Left ventricle myocardium superior (tissue), 1 donor: ENCODE measurements at regions not wholly inside any gene's neighbourhood (a gene's known extent, or its start where the extent isn't known, plus 50 kb on each side); places are given as distances from the start of the nearest gene placed in this dataset.

Experiments
- ATAC-seq: fragments of 200-7000 bp; cut with Tn5 transposase; one replicate; pipeline ENCODE4 v1.9.1; 2020; ENCODE audit warnings: mild to moderate bottlenecking, moderate library complexity
- DNase-seq: peaks from one replicate; pipeline ENCODE4 v3.0.0-alpha.2; 2020
- intact Hi-C: fragments of 100-400 bp; cut with micrococcal nuclease; formaldehyde crosslinking; loops from one replicate; pipeline ENCODE4 v1.11.0; 2022
- donor health status: DM: no; HTN: yes; CAD: no; lungs with severe emphysema.

DNA sequence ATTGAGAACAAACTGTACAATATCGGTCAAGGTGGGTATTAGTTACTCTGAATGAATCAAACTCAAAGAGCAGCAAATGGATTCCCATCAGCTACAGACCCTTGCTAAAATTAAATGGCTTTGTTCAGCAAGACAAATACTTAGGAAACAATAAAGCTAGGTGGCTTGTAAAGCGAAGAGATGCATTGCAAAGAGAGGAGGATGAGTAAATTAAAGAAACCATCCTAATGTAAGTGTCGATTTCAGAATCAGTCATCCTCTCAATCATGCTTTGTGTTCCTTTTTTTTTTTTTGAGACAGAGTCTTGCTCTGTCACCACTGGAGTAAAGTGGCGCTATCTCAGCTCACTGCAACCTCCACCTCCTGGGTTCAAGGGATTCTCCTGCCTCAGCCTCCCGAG lies 359.2 kb upstream of the ZNF462 start:
- intact Hi-C loops, result no loop called here
- ATAC-seq, result no peak
- DNase-seq, result no peak

DNA sequence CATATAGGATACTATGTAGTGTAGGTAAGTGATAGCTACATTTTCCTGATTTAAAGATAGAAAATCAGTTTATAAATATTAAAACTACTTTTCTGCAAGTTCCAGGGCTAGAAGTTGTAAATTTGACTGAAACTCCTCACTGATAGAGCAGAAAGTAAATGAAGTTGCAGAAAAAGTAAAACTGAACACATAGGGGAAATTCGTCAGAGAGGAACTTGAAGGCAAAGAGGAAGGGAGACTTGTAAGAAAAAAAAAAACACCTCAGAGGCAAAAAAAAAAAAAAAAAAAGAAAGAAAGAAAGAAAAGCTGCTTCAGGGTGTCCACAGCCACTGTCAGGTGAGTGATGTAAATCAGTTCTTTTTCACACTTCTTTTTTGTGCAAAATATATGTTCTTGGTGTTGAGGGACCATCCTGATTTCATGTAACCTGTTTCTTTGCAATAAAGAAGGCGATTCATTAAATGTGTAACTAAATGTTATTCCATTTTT lies 336.2 kb upstream of the ZNF462 start:
- no peak for ATAC-seq
- intact Hi-C loops, result no loop called here

DNA sequence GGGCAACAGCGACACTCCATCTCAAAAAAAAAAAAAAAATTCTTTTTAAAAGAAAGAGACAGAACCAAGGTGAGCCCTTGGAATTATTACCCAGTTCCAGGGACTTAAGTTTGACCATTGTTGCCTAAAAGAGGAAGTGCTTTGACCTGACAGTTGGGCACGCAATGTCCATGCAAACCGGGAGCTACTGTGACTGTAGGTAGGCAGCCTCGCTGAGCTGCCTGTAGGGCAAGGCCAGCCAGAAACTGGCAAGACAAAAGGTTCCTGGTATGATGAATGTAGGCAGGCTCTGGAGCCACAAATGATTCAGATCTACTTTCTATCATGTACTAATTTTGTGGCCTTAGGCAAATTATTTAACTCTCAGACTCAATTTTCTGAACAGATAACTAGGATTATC lies 334.8 kb upstream of the ZNF462 start:
- no peak for ATAC-seq
- no peak for DNase-seq
- intact Hi-C loops, result no loop called here

More for the DNA sequence above, 336.2 kb upstream of the ZNF462 start:
- no peak for DNase-seq

GRCh38 chr9:106529616-106530015 lies 333.4 kb upstream of the ZNF462 start:
- ATAC-seq, result no peak
- intact Hi-C loops, result no loop called here
- DNase-seq, result no peak

DNA sequence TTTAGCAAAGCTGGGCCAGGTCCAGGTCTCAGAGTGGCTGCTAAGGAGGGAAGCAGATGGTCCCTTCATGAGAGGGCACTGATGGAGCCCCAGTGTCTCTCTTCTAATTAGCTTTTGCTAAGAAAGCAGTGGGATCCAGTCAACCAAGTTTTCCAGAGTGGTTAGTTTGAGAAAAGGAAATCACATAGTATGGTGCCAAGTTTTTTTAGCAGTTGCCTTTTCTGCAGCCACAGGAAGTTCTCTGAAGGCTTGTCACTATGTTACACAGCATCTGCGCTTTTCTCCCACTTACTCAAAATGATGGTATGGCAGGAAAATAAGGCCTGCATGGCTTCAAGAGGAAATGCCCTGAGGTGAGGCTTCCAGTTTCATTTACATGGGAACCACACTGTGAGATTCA lies 331.5 kb upstream of the ZNF462 start:
- DNase-seq (no peak), ATAC-seq (no peak)
- intact Hi-C loops, result no loop called here

- ATAC-seq, result no peak
- intact Hi-C loops, result no loop called here
- no peak for DNase-seq
Measured at GRCh38 chr9:106532306-106533015, 330.5 kb upstream of the ZNF462 start.

DNA sequence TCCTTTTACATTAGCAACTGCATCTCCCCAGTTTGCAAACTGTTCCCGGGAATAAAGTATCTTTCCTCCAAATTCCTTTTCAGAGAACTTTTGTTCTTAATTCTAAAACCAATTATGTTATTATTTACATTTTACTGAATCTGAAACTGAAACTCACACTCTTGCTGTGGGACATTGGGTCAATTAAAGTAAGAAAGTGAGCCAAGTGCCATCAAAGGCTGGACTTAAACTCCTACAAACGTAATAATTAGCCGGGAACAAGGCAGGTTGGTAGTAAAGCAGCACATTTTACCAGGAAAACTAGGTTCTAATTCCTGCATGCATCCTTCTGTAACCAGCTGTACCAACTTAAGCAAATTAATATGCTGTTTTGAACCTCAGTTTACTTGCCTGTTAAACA lies 328.2 kb upstream of the ZNF462 start:
- intact Hi-C loops, result no loop called here
- no peak for DNase-seq

GRCh38 chr9:106535439-106535838 lies 327.5 kb upstream of the ZNF462 start:
- ATAC-seq, result peak; percentile 73
- intact Hi-C loops, result no loop called here
- no peak for DNase-seq

More for the DNA sequence above, 328.2 kb upstream of the ZNF462 start:
- no peak for ATAC-seq

GRCh38 chr9:106557996-106558667 lies 304.8 kb upstream of the ZNF462 start:
- DNase-seq, result no peak
- intact Hi-C loops, result no loop called here
- ATAC-seq, result no peak

GRCh38 chr9:106560540-106560939 lies 302.4 kb upstream of the ZNF462 start:
- intact Hi-C loops, result no loop called here
- ATAC-seq, result no peak
- DNase-seq, result no peak

- intact Hi-C loops, result no loop called here
- no peak for DNase-seq
- ATAC-seq, result no peak
Measured at GRCh38 chr9:106575823-106576222, 287.1 kb upstream of the ZNF462 start.

DNA sequence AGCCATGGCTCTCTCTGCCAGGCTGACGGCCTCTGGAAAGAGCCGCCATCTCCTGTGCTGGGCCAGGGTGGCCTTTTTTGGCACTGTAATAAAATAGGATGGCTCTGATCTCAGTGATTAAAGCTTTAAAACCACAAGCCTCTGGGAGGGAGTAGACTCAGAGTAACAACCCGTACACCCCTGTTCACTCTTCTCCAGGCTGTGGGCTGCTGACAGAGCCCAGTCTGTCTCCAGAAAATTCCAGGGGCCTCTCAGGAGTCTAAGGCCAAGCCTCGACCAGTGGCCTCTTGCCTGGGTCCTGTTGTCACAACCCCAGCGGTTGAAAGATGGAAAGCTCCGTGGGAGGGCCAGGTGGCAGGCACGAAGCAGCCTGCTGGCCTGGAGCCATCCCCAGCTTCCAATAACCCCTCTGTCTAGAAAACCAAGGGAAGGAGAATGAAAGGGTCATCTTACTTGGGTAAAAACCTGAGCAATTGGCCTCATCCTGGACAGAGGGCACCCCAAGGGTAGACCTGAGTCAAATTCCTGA lies 286.7 kb upstream of the ZNF462 start:
- no peak for ATAC-seq
- intact Hi-C loops, result no loop called here
- no peak for DNase-seq

GRCh38 chr9:106577121-106577520 lies 285.8 kb upstream of the ZNF462 start:
- ATAC-seq, result no peak
- intact Hi-C loops, result no loop called here

GRCh38 chr9:106580546-106580945 lies 282.4 kb upstream of the ZNF462 start:
- DNase-seq, result no peak
- intact Hi-C loops, result no loop called here
- ATAC-seq, result no peak

More at GRCh38 chr9:106577121-106577520, 285.8 kb upstream of the ZNF462 start:
- DNase-seq, result no peak

- no peak for DNase-seq
- no peak for ATAC-seq
- intact Hi-C loops, result no loop called here
Measured at GRCh38 chr9:106581973-106582372, 281.0 kb upstream of the ZNF462 start.

- intact Hi-C loops, result no loop called here
- ATAC-seq (no peak), DNase-seq (no peak)
Measured at GRCh38 chr9:106583751-106584150, 279.2 kb upstream of the ZNF462 start.

- intact Hi-C loops, result no loop called here
Measured at GRCh38 chr9:106587042-106587441, 275.9 kb upstream of the ZNF462 start.

DNA sequence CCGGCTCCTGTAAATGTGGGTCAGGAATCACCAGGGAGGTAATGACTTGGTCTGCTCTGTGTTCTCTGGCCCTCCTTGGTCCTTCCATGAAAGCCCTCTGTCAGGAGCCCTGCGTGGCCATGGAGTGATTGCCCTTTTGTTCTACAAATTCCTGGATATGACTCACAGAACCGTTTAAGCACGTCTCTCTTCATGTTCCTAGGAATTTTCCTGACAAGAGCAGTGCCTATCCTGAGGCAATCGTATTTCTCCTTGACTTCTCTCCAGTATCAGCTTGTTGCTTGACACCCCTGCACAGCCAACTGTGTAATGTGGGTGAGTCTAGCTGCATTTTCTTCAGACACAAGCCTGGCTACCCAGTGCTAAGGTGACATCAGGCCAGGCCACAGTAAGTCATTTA lies 274.3 kb upstream of the ZNF462 start:
- ATAC-seq (no peak), DNase-seq (no peak)
- intact Hi-C loops, result no loop called here

More at GRCh38 chr9:106587042-106587441, 275.9 kb upstream of the ZNF462 start:
- ATAC-seq (no peak), DNase-seq (no peak)

DNA sequence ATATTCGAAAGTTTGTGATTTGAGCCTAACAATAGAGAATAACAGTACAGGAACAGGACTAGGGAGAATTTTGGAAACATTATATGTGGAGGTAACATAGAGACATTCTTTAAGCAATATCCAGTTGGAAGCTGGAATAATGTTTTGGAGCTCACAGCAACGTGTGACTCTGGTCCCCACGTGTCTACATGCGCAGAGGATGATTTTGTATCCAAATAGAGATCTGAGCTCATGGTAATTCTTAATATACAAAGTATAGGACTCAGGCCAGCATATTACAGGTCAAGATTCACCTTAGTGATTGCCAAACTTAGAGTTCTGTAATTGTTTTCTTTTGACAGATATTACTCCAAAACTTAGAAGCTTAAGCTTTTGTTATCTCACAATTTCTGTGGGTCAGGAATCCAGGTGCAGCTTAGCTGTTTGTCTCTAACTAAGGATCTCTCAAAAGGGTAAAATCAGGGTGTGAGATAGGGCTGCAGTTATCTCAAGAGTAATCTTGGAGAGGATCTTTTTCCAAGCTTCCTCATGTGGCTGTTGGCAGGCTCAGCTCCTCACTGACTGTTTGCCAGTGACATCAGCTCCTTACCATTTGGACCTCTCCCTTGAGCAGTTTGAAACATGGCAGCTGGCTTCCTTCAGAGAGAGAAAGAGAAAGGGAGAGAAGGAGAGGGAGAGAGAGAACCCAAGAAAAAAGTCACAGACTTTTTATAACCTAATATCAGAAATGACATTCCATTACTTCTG lies 272.0 kb upstream of the ZNF462 start:
- ATAC-seq (no peak), DNase-seq (no peak)
- intact Hi-C loops, result no loop called here

DNA sequence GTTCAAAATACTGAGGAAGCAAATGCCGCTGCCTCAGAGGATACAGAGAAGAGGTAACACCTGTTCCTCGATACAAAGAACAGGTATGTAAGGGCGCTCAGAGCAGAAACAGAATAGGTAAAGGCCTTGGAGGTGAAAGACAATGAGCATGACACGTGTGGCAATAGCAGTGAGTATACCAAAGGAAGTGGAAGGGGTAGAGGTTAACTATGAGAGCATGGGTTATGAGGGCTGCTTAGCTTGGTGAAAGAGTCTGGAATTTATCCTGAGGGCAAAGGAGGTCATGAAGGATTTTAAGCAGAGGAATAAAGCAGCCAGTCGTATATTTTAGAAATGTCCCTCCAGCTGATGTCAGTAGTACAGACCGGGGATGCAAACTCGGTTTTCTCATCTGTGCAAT lies 269.8 kb upstream of the ZNF462 start:
- DNase-seq, result no peak
- ATAC-seq, result no peak
- intact Hi-C loops, result no loop called here
